Activated CD8-positive, alpha-beta memory T cell treated with anti-CD3 and anti-CD28 coated beads, Interleukin-2, amount 10 ng/mL, durations not matched to agents 7 days and 5 days (primary cell): ENCODE measurements at regions not wholly inside any gene's neighbourhood (a gene's known extent, or its start where the extent isn't known, plus 50 kb on each side); places are given as distances from the start of the nearest gene placed in this dataset.

Experiments
- ATAC-seq: fragments of 150-1000 bp; cut with Tn5 transposase; one replicate; pipeline ENCODE4 v1.10.0; 2021; ENCODE audit warnings: moderate library complexity
- CTCF ChIA-PET: fragments of 350-600 bp; sonication (Branson Sonifier 250); formaldehyde crosslinking; loops from one replicate; lab custom pipeline; 2021; ENCODE audit warnings: antibody characterized with exemption; lab: Charles Lee
- DNase-seq: peaks from one replicate; pipeline ENCODE4 v3.0.0-alpha.2; 2020
- H3K27ac Mint-ChIP-seq: one replicate; pipeline ENCODE4 v1.8.0; 2021; ENCODE audit warnings: mild to moderate bottlenecking, mixed read lengths
- H3K27me3 Mint-ChIP-seq: one replicate; pipeline ENCODE4 v1.8.0; 2021; ENCODE audit warnings: mixed read lengths
- H3K36me3 Mint-ChIP-seq: one replicate; pipeline ENCODE4 v1.8.0; 2021; ENCODE audit warnings: mild to moderate bottlenecking, mixed read lengths
- H3K4me1 Mint-ChIP-seq: one replicate; pipeline ENCODE4 v1.8.0; 2021; ENCODE audit warnings: mixed read lengths
- H3K4me3 Mint-ChIP-seq: one replicate; pipeline ENCODE4 v1.8.0; 2021; ENCODE audit warnings: mild to moderate bottlenecking, moderate library complexity, mixed read lengths
- H3K9me3 Mint-ChIP-seq: one replicate; pipeline ENCODE4 v1.8.0; 2022; ENCODE audit warnings: low read depth, mixed read lengths

GRCh38 chr13:105591277-105591676 is 944.2 kb downstream of the EFNB2 start:
- DNase-seq (no peak), ATAC-seq (no peak)
- H3K4me1 Mint-ChIP-seq, result no peaks in the 10 kb centered on the region
- H3K36me3 Mint-ChIP-seq, result no peaks in the 10 kb centered on the region
- H3K9me3 Mint-ChIP-seq, result no peaks in the 10 kb centered on the region
- no peaks in the 10 kb centered on the region for H3K27me3 Mint-ChIP-seq
- CTCF ChIA-PET, result no interaction called here
- no peak overlapping the region for H3K4me3 Mint-ChIP-seq
- H3K27ac Mint-ChIP-seq, result no peak overlapping the region

- ATAC-seq (no peak), DNase-seq (no peak)
- H3K27me3 Mint-ChIP-seq, result no peaks in the 10 kb centered on the region
- H3K36me3 Mint-ChIP-seq, result no peaks in the 10 kb centered on the region
- CTCF ChIA-PET, result no interaction called here
- H3K9me3 Mint-ChIP-seq, result no peaks in the 10 kb centered on the region
- no peak overlapping the region for H3K4me3 Mint-ChIP-seq
- H3K27ac Mint-ChIP-seq, result no peak overlapping the region
- no peaks in the 10 kb centered on the region for H3K4me1 Mint-ChIP-seq
Measured at GRCh38 chr13:105587786-105588185, 947.7 kb downstream of the EFNB2 start.

GRCh38 chr13:105579821-105580710 is 955.4 kb downstream of the EFNB2 start:
- Mint-ChIP-seq H3K4me1 (no peaks in the 10 kb centered on the region), H3K4me3 (no peak overlapping the region), H3K27ac (no peak overlapping the region), H3K36me3 (no peaks in the 10 kb centered on the region), H3K9me3 (no peaks in the 10 kb centered on the region), H3K27me3 (no peaks in the 10 kb centered on the region)
- ATAC-seq (no peak), DNase-seq (no peak)
- CTCF ChIA-PET, result no interaction called here

GRCh38 chr13:105573136-105573535 is 962.3 kb downstream of the EFNB2 start:
- no peak overlapping the region for H3K27ac Mint-ChIP-seq
- no peaks in the 10 kb centered on the region for H3K4me1 Mint-ChIP-seq
- CTCF ChIA-PET, result interaction anchor here (1.9 kb wide), 1 partner anchor 18 kb away, joined by 4 read pairs; no protein-coding TSS in a partner anchor
- no peak for ATAC-seq
- no peaks in the 10 kb centered on the region for H3K36me3 Mint-ChIP-seq
- no peaks in the 10 kb centered on the region for H3K27me3 Mint-ChIP-seq
- peaks cover 2% of the 10 kb centered on the region for H3K9me3 Mint-ChIP-seq
- no peak overlapping the region for H3K4me3 Mint-ChIP-seq
- DNase-seq, result no peak

- no peaks in the 10 kb centered on the region for H3K36me3 Mint-ChIP-seq
- no peaks in the 10 kb centered on the region for H3K27me3 Mint-ChIP-seq
- CTCF ChIA-PET, result interaction anchor here (1.9 kb wide), 1 partner anchor 17 kb away, joined by 4 read pairs; no protein-coding TSS in a partner anchor
- peaks cover 2% of the 10 kb centered on the region for H3K9me3 Mint-ChIP-seq
- no peaks in the 10 kb centered on the region for H3K4me1 Mint-ChIP-seq
- no peak overlapping the region for H3K4me3 Mint-ChIP-seq
- no peak overlapping the region for H3K27ac Mint-ChIP-seq
- DNase-seq (no peak), ATAC-seq (no peak)
Measured at GRCh38 chr13:105572401-105572800, 963.1 kb downstream of the EFNB2 start.

- Mint-ChIP-seq H3K4me3 (no peak overlapping the region), H3K36me3 (no peaks in the 10 kb centered on the region), H3K27me3 (no peaks in the 10 kb centered on the region), H3K9me3 (peaks cover 2% of the 10 kb centered on the region), H3K27ac (no peak overlapping the region), H3K4me1 (no peaks in the 10 kb centered on the region)
- CTCF ChIA-PET, result no interaction called here
- no peak for ATAC-seq
- no peak for DNase-seq
Measured at GRCh38 chr13:105569816-105570215, 965.6 kb downstream of the EFNB2 start.

- no peaks in the 10 kb centered on the region for H3K36me3 Mint-ChIP-seq
- ATAC-seq, result no peak
- no peak overlapping the region for H3K4me3 Mint-ChIP-seq
- no peak overlapping the region for H3K27ac Mint-ChIP-seq
- CTCF ChIA-PET, result no interaction called here
- no peaks in the 10 kb centered on the region for H3K4me1 Mint-ChIP-seq
- DNase-seq, result no peak
- no peaks in the 10 kb centered on the region for H3K9me3 Mint-ChIP-seq
- H3K27me3 Mint-ChIP-seq, result no peaks in the 10 kb centered on the region
Measured at GRCh38 chr13:105567951-105568525, 967.4 kb downstream of the EFNB2 start.

GRCh38 chr13:105565136-105565727 is 970.2 kb downstream of the EFNB2 start:
- Mint-ChIP-seq H3K27ac (no peak overlapping the region), H3K4me3 (no peak overlapping the region), H3K27me3 (no peaks in the 10 kb centered on the region), H3K4me1 (no peaks in the 10 kb centered on the region), H3K36me3 (no peaks in the 10 kb centered on the region), H3K9me3 (no peaks in the 10 kb centered on the region)
- CTCF ChIA-PET, result no interaction called here
- ATAC-seq (no peak), DNase-seq (no peak)

GRCh38 chr13:105552078-105552477 is 983.4 kb downstream of the EFNB2 start:
- Mint-ChIP-seq H3K27me3 (no peaks in the 10 kb centered on the region), H3K9me3 (peaks cover 4% of the 10 kb centered on the region), H3K4me3 (no peak overlapping the region), H3K27ac (no peak overlapping the region), H3K4me1 (no peaks in the 10 kb centered on the region), H3K36me3 (no peaks in the 10 kb centered on the region)
- no peak for ATAC-seq
- DNase-seq, result no peak
- CTCF ChIA-PET, result no interaction called here

- Mint-ChIP-seq H3K27ac (no peak overlapping the region), H3K9me3 (peaks cover 2% of the 10 kb centered on the region), H3K4me3 (no peak overlapping the region), H3K4me1 (no peaks in the 10 kb centered on the region), H3K27me3 (no peaks in the 10 kb centered on the region), H3K36me3 (no peaks in the 10 kb centered on the region)
- ATAC-seq (no peak), DNase-seq (no peak)
- CTCF ChIA-PET, result no interaction called here
Measured at GRCh38 chr13:105547851-105548250, 987.6 kb downstream of the EFNB2 start.

- Mint-ChIP-seq H3K9me3 (peaks cover 2% of the 10 kb centered on the region), H3K36me3 (no peaks in the 10 kb centered on the region), H3K27me3 (no peaks in the 10 kb centered on the region), H3K4me3 (no peak overlapping the region), H3K27ac (no peak overlapping the region), H3K4me1 (no peaks in the 10 kb centered on the region)
- no peak for DNase-seq
- CTCF ChIA-PET, result no interaction called here
- ATAC-seq, result no peak
Measured at GRCh38 chr13:105545811-105546210, 989.7 kb downstream of the EFNB2 start.

- no peak overlapping the region for H3K4me3 Mint-ChIP-seq
- CTCF ChIA-PET, result no interaction called here
- no peak overlapping the region for H3K27ac Mint-ChIP-seq
Measured at GRCh38 chr13:105543742-105544141, 991.7 kb downstream of the EFNB2 start.

GRCh38 chr13:105541565-105541964 is 993.9 kb downstream of the EFNB2 start:
- no peaks in the 10 kb centered on the region for H3K27me3 Mint-ChIP-seq
- CTCF ChIA-PET, result no interaction called here
- no peak overlapping the region for H3K4me3 Mint-ChIP-seq

More at GRCh38 chr13:105543742-105544141, 991.7 kb downstream of the EFNB2 start:
- H3K36me3 Mint-ChIP-seq, result no peaks in the 10 kb centered on the region
- H3K4me1 Mint-ChIP-seq, result no peaks in the 10 kb centered on the region
- no peak for DNase-seq
- ATAC-seq, result no peak
- peaks cover 2% of the 10 kb centered on the region for H3K9me3 Mint-ChIP-seq
- no peaks in the 10 kb centered on the region for H3K27me3 Mint-ChIP-seq

GRCh38 chr13:105538346-105538745 is 997.1 kb downstream of the EFNB2 start:
- Mint-ChIP-seq H3K36me3 (no peaks in the 10 kb centered on the region), H3K27me3 (no peaks in the 10 kb centered on the region), H3K9me3 (peaks cover 3% of the 10 kb centered on the region), H3K4me3 (no peak overlapping the region), H3K4me1 (no peaks in the 10 kb centered on the region), H3K27ac (no peak overlapping the region)
- CTCF ChIA-PET, result no interaction called here
- ATAC-seq (no peak), DNase-seq (no peak)

More at GRCh38 chr13:105541565-105541964, 993.9 kb downstream of the EFNB2 start:
- Mint-ChIP-seq H3K27ac (no peak overlapping the region), H3K9me3 (peaks cover 2% of the 10 kb centered on the region), H3K36me3 (no peaks in the 10 kb centered on the region), H3K4me1 (no peaks in the 10 kb centered on the region)
- DNase-seq, result no peak
- ATAC-seq, result no peak
